Right lobe of liver (tissue), 4 donors: ENCODE measurements at regions not wholly inside any gene's neighbourhood (a gene's known extent, or its start where the extent isn't known, plus 50 kb on each side); places are given as distances from the start of the nearest gene placed in this dataset.

Experiments used
- CTCF ChIP-seq, 4 donors: fragments of 200-600 bp in 3 of 4; fragments of 450-650 bp in 1 of 4; IDR thresholded peaks; one replicate each; pipeline versions ENCODE4 v1.5.1 to v1.8.0; 2016 to 2022; ENCODE audit warnings: antibody characterized with exemption in 4 of 4, mild to moderate bottlenecking in 2 of 4
- POLR2A ChIP-seq: fragments of 450-650 bp; IDR thresholded peaks from one replicate; pipeline ENCODE4 v1.6.1; 2017; ENCODE audit warnings: antibody characterized with exemption, mild to moderate bottlenecking
- donor health status: DM: no; HTN: no; CAD: no.
- donor health status: DM: no; HTN: no; CAD: no.
- donor health status: DM: no; HTN: yes; CAD: no.

GRCh38 chr3:135690664-135691063, 274.9 kb upstream of the PPP2R3A start:
- TF ChIP-seq CTCF (IDR thresholded peaks at IDR 0.05) (no peak), POLR2A (no peak)
